Lower leg skin (tissue), 4 donors: ENCODE measurements at regions not wholly inside any gene's neighbourhood (a gene's known extent, or its start where the extent isn't known, plus 50 kb on each side); places are given as distances from the start of the nearest gene placed in this dataset.

ENCODE experiments used
- DNase-seq, 2 donors: peaks; one replicate each; pipeline ENCODE4 v3.0.0-alpha.2; 2019; ENCODE audit warnings: low spot score in 2 of 2
- H3K4me3 ChIP-seq: fragments of 200-600 bp; sonication (generic); 2 replicates; pipeline ENCODE4 v1.5.1; 2017; ENCODE audit warnings: mild to moderate bottlenecking, low read depth; ENCODE audit not compliant: poor library complexity, severe bottlenecking
- POLR2A ChIP-seq, 2 donors: fragments of 450-650 bp; IDR thresholded peaks; one replicate each; pipeline ENCODE4 v1.6.1; 2016 to 2017; ENCODE audit warnings: antibody characterized with exemption in 2 of 2, mild to moderate bottlenecking in 1 of 2, moderate library complexity in 1 of 2
- WGBS, 2 donors: methylation state at CpG; one replicate each; pipeline ENCODE4 v1.1.5; 2018; 5-methylcytosine and 5-hydroxymethylcytosine counted together
- intact Hi-C: fragments of 100-400 bp; cut with DNase I; formaldehyde crosslinking; loops from one replicate; pipeline ENCODE4 v1.15.0; 2023; ENCODE audit warnings: low total_unique reads
- TF ChIP-seq, protein P1 (sequence below), 3 donors: fragments of 450-650 bp; IDR thresholded peaks; one replicate each; pipeline ENCODE4 v1.5.1; 2016; ENCODE audit warnings: antibody characterized with exemption in 3 of 3, mild to moderate bottlenecking in 3 of 3, moderate library complexity in 2 of 3

DNA sequence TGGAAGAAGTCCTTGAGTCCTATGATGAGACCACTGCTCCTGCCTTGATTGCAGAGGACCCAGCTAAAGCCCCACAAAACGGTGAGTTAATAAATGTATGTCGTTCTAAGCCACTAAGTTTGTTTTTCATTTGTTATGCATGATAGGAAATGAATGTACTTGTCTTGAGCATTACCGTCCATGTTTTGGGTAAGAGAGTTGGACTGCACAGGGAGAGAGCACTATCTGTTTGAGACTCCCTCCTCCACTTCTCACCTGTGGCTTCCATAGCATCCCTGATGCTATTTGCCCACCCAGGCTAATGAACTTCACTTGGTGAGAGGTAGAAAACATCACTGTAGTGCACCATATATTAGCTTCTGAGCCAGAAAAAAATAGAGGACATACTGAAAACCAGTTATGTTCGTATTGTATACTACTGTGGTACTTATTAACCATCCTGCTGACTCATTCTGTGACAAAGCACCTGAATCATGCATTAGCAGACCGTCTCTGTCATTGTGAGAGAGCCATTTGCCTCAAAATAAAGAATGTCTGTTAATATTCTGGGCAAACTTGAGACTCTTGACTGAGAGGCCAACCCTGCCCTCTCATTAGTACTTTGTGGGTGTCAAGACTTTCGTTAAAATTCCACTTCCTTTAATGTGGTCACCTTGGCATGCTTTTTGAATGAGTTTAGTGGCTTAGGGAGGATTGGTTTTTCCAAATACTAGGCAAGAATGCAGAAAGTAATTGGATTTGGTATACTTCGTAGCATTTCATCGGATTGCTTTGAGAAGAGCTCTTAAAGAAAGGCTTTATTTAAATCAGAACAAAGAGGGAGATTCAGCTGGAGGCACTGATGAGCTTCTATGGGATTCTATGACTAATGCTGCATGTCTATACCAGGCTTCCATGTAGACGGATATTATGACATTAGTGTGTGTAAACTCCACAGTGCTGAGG lies 99.3 kb upstream of the GRPR start:
- no peak for DNase-seq
- H3K4me3 ChIP-seq = no peak overlapping the region
- intact Hi-C loops = no loop called here
- TF ChIP-seq, protein P1, sequence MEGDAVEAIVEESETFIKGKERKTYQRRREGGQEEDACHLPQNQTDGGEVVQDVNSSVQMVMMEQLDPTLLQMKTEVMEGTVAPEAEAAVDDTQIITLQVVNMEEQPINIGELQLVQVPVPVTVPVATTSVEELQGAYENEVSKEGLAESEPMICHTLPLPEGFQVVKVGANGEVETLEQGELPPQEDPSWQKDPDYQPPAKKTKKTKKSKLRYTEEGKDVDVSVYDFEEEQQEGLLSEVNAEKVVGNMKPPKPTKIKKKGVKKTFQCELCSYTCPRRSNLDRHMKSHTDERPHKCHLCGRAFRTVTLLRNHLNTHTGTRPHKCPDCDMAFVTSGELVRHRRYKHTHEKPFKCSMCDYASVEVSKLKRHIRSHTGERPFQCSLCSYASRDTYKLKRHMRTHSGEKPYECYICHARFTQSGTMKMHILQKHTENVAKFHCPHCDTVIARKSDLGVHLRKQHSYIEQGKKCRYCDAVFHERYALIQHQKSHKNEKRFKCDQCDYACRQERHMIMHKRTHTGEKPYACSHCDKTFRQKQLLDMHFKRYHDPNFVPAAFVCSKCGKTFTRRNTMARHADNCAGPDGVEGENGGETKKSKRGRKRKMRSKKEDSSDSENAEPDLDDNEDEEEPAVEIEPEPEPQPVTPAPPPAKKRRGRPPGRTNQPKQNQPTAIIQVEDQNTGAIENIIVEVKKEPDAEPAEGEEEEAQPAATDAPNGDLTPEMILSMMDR (IDR thresholded peaks at IDR 0.05) = no peak
- no peak for TF ChIP-seq POLR2A (IDR thresholded peaks at IDR 0.05)
- WGBS, 2 donors = 75% methylated on average over 9 of the region's 9 CpGs

DNA sequence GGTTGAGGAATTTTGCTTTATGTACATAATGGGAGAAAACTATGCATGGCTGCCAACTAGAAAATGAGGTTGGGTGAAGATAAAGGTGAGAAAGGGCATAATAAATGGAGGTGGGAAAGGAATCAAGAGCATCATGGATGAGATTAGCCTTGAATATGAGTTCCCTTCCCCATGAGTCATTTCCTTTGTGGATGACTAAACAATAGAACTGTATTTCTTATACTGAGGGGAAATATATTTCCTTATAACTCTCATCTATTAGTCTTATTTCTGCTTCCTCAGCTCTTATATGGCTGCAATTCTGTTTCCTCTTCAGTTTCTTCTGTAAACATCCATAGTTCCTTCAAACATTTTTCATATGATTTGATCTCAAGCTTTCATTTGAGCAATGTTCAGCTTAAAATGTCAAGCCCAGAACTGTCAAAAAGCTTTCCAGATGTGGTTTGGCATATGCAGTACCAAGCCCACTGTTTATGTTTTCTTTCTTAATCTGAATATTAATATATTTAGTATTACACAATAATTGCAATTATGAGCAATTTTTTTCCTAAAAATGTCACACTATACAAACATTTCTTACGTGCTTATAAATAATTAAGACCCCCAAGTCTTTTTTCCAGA lies 100.7 kb upstream of the GRPR start:
- 63 to 71% methylated on average over 1 of the region's 1 CpG for WGBS, 2 donors
- intact Hi-C loops = no loop called here
- no peak for TF ChIP-seq POLR2A (IDR thresholded peaks at IDR 0.05)
- TF ChIP-seq, protein P1 (IDR thresholded peaks at IDR 0.05) = no peak
- H3K4me3 ChIP-seq = no peak overlapping the region
- DNase-seq = no peak

DNA sequence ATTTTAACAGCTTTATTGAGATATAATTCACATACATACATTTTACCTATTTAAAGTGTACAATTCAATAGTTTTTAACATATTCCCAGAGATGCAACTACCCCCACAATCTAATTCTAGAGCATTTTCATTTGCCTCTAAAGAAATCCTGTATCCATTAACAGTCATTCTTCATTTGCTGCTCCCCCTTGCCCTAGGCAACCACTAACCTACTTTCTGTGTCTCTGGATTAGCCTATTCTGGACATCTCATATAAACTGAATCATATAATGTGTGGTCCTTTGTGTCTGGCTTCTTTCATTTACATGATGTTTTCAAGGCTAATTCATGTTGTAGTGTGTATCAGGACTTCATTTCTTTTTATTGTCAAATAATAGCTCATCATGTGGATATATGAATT lies 105.1 kb upstream of the GRPR start:
- TF ChIP-seq, protein P1 (IDR thresholded peaks at IDR 0.05) = no peak
- no peak for TF ChIP-seq POLR2A (IDR thresholded peaks at IDR 0.05)
- DNase-seq = no peak
- no peak overlapping the region for H3K4me3 ChIP-seq
- intact Hi-C loops = no loop called here

DNA sequence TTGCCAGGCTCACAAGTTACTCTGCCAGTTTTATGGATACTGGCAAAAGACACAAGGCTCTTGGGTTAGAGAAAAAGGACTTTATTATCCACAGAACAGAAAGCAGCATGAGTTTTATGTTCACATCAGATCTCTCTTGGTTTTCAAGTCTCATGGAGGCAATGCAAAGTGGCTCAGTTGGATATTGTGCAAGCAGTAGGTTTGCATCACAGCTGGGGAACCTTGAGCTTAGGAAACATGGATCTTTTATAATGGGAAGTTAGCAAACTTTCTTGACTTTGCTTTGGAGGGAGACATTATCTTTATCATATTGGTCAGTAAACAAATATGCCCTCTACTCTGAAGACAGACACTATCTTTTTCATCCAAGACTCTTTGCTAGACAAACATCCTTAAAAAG lies 109.2 kb upstream of the GRPR start:
- TF ChIP-seq, protein P1 (IDR thresholded peaks at IDR 0.05) = no peak
- TF ChIP-seq POLR2A (IDR thresholded peaks at IDR 0.05) = no peak
- no peak overlapping the region for H3K4me3 ChIP-seq
- DNase-seq = no peak
- intact Hi-C loops = no loop called here

DNA sequence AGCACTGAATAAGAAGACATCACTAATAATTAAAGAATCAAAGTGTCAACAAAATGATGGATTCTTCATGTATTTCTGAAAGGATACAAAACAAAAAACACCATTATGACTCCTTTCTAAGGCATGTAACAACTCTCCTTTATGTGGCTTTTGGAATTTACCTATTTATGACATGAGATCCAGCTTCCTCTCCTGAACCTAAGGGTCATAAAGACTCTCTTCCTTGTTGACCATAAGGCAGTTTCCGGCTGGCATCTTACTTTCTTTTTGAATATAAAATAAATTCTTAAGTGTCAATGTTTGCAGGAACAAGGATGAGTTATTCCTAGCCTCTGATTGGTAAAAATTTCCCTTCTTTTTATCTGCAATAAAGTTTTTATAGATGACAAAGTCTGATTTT lies 111.1 kb upstream of the GRPR start:
- intact Hi-C loops = no loop called here
- no peak overlapping the region for H3K4me3 ChIP-seq
- TF ChIP-seq, protein P1 (IDR thresholded peaks at IDR 0.05) = no peak
- no peak for TF ChIP-seq POLR2A (IDR thresholded peaks at IDR 0.05)
- DNase-seq = no peak
- WGBS, 2 donors = 75 to 89% methylated on average over 1 of the region's 1 CpG
